Thyroid gland (tissue), 4 donors: ENCODE measurements at regions not wholly inside any gene's neighbourhood (a gene's known extent, or its start where the extent isn't known, plus 50 kb on each side); places are given as distances from the start of the nearest gene placed in this dataset.
"Not testable (repeated sequence)": the region's sequence is repeated elsewhere in the genome, so short reads cannot be mapped to it uniquely, and the experiment has no call there.

Experiments used
- CTCF ChIP-seq, 6 experiments: fragments of 200-600 bp in 3 of 6; fragments of 450-650 bp in 3 of 6; sonication (generic) in 3 of 6; IDR thresholded peaks; one replicate each; pipeline ENCODE4 v1.5.1; 2016 to 2019; ENCODE audit warnings: antibody characterized with exemption in 6 of 6, mild to moderate bottlenecking in 2 of 6, inconsistent platforms in 1 of 6, moderate library complexity in 1 of 6
- POLR2A ChIP-seq, 2 donors: fragments of 450-650 bp; IDR thresholded peaks; one replicate each; pipeline ENCODE4 v1.6.1; 2017; ENCODE audit warnings: antibody characterized with exemption in 2 of 2, mild to moderate bottlenecking in 2 of 2, moderate library complexity in 1 of 2

- not testable (repeated sequence) for TF ChIP-seq POLR2A, CTCF (IDR thresholded peaks at IDR 0.05)
These were observed 108.4 kb upstream of the NBPF19 start for GRCh38 chr1:149366402-149366801.
